ENCODE measurements at regions not wholly inside any gene's neighbourhood (a gene's known extent, or its start where the extent isn't known, plus 50 kb on each side); places are given as distances from the start of the nearest gene placed in this dataset.

DNA sequence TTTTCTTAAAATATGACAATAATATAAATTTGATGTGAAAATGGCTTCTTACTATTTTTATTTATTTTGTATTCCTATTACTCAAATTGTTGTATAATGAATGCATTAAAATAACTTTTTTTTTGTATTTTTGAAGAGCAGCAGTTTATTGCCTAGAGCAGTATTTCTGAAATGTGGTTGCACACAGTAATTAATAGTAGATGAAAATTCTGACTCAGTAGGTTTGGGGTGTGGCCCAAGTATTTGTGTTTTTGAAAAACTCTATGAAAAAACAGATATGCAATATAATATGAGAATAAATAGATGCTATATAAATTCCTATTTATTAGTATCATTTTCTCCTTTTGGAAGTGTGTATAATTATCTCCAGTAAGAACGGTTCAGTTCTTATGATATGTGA, 2225.3 kb upstream of the C9orf72 start:
- DNase-seq, result no peak

DNA sequence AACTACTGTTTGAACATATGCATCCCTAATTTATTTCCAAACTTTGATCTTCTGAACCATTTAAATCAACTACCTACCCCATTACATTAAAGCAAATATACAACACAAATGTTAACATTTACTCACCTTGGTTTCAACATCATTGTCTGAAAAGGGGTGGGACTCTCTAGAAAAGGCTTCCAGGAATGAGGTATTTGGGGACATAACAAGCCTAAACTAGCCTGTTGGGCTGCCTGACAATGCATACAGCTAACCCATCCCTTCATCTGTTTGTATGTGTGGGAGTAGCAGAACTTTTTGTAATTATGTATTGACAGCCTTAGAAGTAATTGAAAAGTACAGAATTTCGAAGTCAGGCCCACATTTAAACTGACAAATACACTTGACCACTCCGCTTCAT, 2225.9 kb upstream of the C9orf72 start:
- no peak for DNase-seq

- DNase-seq, result no peak
Observed at GRCh38 chr9:29800821-29801220, 2227.5 kb upstream of the C9orf72 start.

DNA sequence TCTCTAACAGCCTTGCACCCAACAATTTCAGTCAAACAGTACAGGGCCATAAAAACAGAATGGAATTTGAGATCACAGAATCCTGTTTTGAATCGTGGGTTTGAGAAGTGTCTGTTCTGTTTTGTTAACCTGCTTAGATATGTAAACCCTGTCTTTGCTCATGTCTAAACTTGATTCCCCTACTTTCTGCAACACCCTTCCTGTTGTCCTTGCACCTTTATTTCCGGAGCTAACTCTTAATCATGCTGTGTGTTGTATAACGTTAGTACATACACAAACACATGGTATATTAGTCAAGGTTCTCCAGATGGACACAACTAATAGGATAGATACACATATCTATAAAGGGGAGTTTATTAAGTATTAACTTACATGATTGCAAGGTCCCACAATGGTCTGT, 2229.2 kb upstream of the C9orf72 start:
- no peak for DNase-seq

DNA sequence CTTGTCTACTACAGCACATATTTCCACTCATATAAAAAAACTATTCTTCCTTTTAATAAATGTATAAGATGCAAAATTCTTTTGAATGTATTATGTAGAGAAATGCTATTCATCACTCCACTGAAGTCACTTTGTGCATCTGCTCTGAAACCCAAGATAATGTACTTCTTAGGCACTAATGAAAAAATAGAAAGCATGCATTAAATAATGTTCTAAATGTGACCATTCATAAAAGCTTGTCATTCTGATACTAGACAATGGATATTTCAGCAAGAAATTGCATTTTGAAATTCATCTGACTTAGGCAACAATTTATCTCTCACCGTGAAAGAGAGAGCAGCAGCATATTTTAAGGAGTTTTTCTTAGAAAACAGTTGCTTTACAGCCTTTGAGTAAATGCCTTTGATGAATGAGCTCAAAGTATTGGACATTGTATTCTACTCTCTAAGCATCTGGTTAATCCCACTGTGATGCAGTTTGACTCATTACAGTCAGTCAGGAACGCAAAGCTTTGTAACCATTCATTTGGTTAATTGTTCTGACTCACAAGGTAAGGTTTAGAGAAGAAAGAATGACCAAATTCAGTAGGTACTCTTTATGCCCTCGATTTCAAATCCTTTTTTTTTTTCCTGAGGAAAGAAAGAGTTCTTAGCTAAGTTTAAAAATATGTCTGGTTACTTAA, 2233.8 kb upstream of the C9orf72 start:
- DNase-seq, result no peak

DNA sequence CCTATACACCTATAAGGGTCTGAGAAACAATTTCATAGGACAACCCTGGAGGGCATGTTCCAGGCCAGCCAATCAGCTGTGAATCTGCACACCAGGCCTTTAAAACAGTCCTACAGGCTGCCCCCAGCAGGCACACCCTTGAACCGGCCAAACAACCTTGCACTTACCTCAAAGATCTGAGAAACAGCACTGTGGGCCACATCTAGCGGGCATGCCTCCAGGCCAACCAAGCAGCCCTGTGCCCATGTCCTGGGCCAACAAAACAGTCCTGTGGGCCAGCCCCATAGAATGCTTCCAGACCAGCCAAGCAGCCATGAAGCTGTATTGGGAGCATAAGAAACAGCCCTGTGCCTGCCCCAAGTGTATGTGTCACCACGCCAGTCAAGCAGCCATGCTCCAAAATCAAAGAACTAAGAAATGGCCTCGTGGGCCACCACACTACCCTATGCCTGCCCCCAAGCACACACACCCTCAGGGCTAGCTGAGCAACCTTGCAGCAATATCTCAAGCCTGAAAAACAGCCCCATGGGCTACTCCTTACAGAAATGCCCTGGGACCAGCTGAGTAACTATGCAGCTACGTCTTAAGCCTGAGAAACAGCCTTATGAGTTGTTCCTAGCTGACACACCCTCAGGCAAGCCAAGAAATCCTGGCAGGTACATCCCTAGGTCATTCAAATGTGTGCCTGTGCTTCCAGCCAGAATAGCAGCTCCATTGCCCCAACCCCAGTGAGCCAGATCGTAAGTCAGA, 2243.8 kb upstream of the C9orf72 start:
- no peak for DNase-seq

GRCh38 chr9:29822458-29822857, 2249.2 kb upstream of the C9orf72 start:
- DNase-seq, result no peak

- no peak for DNase-seq
Observed at GRCh38 chr9:29826421-29826820, 2253.1 kb upstream of the C9orf72 start.

DNA sequence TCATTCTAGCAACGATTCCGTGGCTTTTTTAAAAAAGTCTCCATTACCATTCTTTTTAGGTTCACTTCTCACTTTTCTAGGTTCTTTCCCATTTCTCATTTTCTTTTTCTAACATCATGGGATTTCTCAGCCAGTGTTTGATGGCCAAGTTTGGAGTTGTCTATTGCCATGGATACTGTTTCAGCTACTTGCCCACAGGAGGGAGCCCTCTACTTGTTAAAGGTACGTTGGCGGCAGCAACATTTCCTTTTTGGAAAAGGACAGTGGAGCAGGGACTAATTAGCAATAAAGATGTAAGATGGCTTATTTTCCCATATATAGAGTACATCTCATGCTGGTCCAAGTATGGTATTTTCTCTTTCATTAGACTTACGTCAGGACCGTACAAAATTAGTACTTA, 2257.5 kb upstream of the C9orf72 start:
- DNase-seq, result no peak

DNA sequence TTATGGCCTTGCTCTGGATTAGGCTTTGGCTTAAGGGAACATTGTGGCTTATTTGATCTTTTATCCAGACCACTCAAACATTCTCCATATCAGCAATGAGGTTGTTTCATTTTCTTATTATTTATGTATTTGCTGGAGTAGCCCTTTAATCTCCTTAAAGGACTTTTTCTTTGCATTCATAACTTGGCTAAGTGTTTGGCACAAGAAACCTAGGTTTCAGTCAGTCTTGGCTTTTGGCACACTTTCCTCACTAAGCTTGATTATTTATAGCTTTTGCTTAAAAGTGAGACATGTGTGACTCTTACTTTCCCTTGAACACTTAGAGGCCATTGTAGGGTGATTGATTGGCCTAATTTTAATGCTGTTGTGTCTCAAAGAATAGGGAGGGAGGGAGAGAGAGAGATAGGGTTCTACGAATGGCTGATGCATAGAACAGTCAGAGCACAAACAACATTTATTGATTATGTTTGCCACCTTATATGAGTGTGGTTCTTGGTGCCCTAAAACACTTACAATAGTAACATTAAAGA, 2265.3 kb upstream of the C9orf72 start:
- no peak for DNase-seq

DNA sequence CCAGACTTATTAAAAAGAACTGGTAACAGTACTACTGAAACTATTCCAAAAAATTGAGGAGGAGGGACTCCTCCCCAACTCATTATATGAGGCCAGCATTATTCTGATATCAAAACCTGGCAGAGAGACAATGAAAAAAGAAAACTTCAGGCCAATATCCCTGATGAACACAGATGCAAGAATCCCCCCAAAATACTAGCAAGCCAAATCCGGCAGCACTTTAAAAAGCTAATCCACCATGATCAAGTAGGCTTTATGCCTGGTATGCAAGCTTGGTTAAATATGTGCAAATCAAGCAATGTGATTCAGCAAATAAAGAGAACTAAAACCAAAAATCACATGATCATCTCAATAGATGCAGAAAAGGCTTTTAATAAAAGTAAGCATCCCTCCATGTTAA, 2271.0 kb upstream of the C9orf72 start:
- no peak for DNase-seq

- no peak for DNase-seq
Observed at GRCh38 chr9:29850664-29851063, 2277.4 kb upstream of the C9orf72 start.

DNA sequence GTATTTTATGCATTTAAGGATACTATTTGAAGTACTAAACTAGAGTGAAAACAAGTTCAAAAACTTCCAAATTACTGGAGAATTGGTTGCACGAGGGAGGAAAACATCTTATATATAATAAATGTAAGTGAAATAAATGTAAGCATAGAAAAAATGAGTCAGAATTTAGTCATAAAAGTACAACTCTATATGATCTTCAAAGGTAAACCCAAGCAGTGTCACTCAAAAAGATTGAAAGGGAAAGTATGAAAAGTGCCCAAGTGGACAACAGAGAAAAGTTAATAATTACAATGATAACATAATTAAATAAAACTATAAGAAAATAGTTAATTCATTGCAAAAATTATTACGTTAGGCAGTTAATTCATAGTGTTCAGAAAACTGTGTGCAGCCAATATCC, 2288.5 kb upstream of the C9orf72 start:
- no peak for DNase-seq

GRCh38 chr9:29865764-29866313, 2292.6 kb upstream of the C9orf72 start:
- no peak for DNase-seq

DNA sequence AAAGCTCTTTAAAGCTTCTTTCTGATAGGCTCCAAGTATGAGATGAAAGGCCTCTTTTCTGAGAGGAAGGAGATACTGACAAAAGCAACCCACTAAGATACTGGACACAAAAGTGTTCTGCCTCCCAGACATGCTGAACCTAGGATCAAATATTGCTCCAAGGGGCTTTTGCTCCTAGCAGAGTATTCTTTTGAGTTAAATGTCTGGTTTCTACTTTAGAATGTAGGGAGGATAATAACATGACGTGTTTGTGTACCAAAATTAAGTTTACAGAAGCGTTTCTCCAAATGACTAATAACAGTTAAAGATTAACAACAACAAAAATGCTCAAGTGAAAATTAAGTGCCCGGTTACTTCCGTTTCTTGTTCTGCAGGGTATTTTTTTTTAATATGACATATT, 2293.3 kb upstream of the C9orf72 start:
- no peak for DNase-seq

GRCh38 chr9:29873579-29873978, 2300.3 kb upstream of the C9orf72 start:
- no peak for DNase-seq

GRCh38 chr9:29875547-29875946, 2302.3 kb upstream of the C9orf72 start:
- DNase-seq, result no peak

DNA sequence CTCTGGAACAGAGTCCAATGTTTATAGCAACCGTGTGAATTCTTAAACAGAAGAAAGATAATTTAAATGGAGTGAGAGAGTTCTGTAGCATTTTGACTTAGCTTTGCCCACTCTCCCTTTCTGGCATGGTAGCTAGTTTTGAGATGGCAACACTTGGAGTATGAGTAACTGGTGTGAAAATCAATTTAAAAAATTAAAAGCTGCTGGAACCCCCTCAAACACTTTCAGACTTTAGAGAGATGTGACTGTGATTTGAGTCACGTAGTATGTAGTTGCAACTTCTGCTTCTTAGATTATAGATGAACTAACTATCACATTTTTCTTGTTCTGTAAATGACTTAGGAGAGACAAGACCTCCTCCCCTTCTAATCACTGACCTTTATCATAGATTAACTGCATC, 2309.5 kb upstream of the C9orf72 start:
- DNase-seq, result no peak

DNA sequence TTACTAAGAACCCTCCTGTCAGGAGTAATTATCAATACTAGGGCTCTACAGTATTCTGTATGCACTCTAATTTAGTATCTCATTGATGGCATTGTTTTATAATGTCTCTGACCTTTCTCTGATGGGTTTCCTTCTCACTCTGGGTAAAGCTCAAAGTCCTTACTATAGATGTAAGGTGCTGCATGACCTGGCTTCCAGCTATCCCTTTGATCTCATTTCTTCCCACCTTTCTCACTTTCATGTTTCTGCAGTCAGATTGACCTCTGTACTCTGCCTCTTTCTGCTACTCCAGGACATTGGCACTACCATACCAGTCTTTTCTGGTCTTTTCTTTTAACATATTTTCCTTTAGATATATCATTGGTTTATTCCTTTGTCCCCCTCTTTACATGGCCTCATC, 2332.8 kb upstream of the C9orf72 start:
- no peak for DNase-seq

DNA sequence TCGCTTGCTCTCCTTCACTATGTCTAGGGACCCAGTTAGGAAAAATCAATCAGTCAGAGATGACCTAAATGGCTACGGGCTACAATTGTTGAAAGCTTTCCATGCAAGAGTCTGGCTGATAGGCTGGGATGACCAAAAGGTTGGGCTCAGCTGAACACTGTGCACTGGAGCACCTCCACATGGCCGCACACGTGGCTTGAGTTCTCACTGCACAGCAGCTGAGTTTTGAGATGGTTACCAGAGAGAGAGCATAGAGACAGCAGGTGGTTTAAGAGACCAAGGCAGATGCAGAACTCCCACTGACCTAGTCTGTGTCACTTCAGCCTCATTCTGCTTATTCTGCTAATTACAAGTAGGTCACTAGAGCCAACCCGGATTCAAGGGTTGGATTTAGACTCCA, 2354.8 kb upstream of the C9orf72 start:
- DNase-seq, result no peak

DNA sequence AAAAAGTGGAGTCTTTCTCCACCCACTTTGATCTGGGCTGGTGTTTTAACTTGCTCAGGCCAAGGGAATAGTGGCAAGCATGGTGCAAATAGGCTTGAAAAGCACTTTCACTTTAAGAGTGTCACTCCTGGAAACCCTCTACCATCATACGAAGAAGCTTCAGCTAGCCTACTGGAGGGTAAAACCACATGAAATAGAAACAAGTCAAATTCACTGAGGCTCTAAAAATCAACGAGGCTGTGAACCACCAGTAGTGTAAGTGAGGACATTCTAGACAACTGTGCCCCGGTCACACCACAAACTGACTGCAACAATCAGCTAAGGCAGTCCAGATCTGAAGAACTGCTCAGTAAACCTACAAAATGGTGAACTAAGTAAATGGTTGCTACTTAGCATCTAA, 2366.3 kb upstream of the C9orf72 start:
- DNase-seq, result no peak

DNA sequence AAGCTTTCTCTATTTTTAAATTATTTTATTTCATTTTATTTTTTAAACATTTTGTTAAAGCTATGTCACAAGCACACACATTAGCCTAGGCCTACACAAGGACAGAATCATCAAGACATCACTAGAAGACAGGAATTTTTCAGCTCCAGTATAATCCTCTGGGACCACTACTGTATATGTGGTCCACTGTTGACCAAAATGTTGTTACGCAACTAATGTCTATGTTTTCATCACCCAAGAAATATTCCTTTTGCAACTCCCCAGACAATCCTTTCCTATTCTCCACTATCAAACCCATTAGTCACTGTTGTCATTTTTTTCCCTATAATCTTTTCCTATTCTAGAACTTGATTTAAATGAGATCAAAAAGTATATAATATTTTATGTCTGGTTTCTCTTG, 2371.7 kb upstream of the C9orf72 start:
- no peak for DNase-seq

GRCh38 chr9:29958469-29958868, 2385.2 kb upstream of the C9orf72 start:
- DNase-seq, result no peak

GRCh38 chr9:29965834-29966233, 2392.6 kb upstream of the C9orf72 start:
- DNase-seq, result no peak

All from SIG-M5 (cell line).